ENCODE measurements at regions not wholly inside any gene's neighbourhood (a gene's known extent, or its start where the extent isn't known, plus 50 kb on each side); places are given as distances from the start of the nearest gene placed in this dataset.

DNA sequence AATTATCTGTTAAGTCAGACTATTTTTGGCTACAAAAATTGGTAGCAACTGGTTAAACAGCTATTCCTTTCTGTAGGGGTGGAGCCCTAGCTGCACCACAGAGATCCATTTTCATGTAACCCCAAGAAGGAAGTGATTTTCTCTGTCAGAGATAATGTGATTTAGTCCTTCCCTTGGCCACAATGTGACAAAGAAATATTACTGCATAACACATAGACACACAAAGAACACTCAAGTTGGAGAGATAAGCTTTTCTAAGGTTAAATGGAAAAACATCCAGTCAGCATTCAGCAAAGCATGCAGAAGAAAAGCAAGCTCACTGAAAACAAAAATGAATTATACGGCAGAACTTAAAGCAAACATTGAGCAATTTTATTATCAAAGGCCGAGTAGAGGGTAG, 227.8 kb upstream of the CDH9 start:
- no peak for TF ChIP-seq SPI1 (IDR thresholded peaks at IDR 0.05; ENCODE audit: borderline replicate concordance, low read depth)
- TF ChIP-seq, protein P1, sequence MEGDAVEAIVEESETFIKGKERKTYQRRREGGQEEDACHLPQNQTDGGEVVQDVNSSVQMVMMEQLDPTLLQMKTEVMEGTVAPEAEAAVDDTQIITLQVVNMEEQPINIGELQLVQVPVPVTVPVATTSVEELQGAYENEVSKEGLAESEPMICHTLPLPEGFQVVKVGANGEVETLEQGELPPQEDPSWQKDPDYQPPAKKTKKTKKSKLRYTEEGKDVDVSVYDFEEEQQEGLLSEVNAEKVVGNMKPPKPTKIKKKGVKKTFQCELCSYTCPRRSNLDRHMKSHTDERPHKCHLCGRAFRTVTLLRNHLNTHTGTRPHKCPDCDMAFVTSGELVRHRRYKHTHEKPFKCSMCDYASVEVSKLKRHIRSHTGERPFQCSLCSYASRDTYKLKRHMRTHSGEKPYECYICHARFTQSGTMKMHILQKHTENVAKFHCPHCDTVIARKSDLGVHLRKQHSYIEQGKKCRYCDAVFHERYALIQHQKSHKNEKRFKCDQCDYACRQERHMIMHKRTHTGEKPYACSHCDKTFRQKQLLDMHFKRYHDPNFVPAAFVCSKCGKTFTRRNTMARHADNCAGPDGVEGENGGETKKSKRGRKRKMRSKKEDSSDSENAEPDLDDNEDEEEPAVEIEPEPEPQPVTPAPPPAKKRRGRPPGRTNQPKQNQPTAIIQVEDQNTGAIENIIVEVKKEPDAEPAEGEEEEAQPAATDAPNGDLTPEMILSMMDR (IDR thresholded peaks at IDR 0.05; ENCODE audit: insufficient read depth, low read length) = no peak
- TF ChIP-seq, protein P2, sequence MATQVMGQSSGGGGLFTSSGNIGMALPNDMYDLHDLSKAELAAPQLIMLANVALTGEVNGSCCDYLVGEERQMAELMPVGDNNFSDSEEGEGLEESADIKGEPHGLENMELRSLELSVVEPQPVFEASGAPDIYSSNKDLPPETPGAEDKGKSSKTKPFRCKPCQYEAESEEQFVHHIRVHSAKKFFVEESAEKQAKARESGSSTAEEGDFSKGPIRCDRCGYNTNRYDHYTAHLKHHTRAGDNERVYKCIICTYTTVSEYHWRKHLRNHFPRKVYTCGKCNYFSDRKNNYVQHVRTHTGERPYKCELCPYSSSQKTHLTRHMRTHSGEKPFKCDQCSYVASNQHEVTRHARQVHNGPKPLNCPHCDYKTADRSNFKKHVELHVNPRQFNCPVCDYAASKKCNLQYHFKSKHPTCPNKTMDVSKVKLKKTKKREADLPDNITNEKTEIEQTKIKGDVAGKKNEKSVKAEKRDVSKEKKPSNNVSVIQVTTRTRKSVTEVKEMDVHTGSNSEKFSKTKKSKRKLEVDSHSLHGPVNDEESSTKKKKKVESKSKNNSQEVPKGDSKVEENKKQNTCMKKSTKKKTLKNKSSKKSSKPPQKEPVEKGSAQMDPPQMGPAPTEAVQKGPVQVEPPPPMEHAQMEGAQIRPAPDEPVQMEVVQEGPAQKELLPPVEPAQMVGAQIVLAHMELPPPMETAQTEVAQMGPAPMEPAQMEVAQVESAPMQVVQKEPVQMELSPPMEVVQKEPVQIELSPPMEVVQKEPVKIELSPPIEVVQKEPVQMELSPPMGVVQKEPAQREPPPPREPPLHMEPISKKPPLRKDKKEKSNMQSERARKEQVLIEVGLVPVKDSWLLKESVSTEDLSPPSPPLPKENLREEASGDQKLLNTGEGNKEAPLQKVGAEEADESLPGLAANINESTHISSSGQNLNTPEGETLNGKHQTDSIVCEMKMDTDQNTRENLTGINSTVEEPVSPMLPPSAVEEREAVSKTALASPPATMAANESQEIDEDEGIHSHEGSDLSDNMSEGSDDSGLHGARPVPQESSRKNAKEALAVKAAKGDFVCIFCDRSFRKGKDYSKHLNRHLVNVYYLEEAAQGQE (IDR thresholded peaks at IDR 0.05; ENCODE audit: insufficient replicate concordance, low read depth) = no peak
- DNase-seq (ENCODE audit: low read depth in 1 of 2, low spot score in 1 of 2) = no peak
- H3K27ac ChIP-seq (replicated peaks) = no peak overlapping the region

DNA sequence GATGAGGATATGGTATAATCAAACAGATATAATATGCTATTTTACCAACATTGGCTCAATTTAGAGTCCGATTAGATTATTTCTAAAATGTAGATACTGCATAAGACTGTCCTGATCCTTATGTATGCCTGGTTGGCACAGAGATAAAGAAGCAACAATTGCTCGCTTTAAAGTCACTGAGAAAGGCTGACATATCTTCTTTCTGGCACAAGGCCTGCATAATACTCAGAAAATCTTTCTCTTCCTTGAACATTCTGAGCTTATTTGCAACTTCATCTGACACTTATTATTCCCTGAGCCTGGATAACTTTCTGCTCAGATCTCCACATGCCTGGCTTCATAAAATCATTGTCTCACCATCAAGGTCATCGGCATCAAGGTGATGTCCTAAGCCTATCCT, 219.3 kb upstream of the CDH9 start:
- H3K4me3 ChIP-seq (replicated peaks; ENCODE audit: insufficient read depth, low read length) = no peak overlapping the region
- H3K27ac ChIP-seq (replicated peaks) = no peak overlapping the region
- H3K27me3 ChIP-seq (ENCODE audit: insufficient read depth, poor library complexity, severe bottlenecking) = no peaks in the 10 kb centered on the region
- TF ChIP-seq, protein P1 (IDR thresholded peaks at IDR 0.05; ENCODE audit: insufficient read depth, low read length) = no peak
- TF ChIP-seq POLR2AphosphoS5 (IDR thresholded peaks at IDR 0.05; ENCODE audit: low read depth) (no peak), SPI1 (IDR thresholded peaks at IDR 0.05; ENCODE audit: borderline replicate concordance, low read depth) (no peak), GABPA (IDR thresholded peaks at IDR 0.05; ENCODE audit: low read depth) (no peak)
- TF ChIP-seq, protein P2 (IDR thresholded peaks at IDR 0.05; ENCODE audit: insufficient replicate concordance, low read depth) = no peak
- no peak for DNase-seq (ENCODE audit: low read depth in 1 of 2, low spot score in 1 of 2)

More for the DNA sequence above, 227.8 kb upstream of the CDH9 start:
- Histone ChIP-seq H3K27me3 (ENCODE audit: insufficient read depth, poor library complexity, severe bottlenecking) (no peaks in the 10 kb centered on the region), H3K4me3 (replicated peaks; ENCODE audit: insufficient read depth, low read length) (no peak overlapping the region)

DNA sequence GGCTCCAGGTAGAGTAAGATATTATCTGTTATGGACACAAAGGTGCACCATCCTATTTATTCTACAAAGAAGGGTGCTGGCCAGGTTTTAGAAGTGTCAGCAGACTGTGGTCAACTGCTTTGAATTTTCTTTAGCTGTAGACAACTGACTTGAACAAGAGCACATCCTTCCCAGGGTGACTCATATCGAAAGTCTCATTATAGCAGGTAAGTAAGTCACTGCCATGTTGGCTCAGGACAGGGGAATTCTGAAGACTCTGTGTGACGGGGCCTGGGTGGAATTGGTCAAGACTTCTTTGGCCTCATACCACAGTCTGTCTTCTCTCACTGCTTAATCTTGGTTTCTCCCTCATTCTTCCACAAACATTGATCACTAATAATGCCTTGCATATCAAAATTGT, 214.5 kb upstream of the CDH9 start:
- no peak for TF ChIP-seq SPI1 (IDR thresholded peaks at IDR 0.05; ENCODE audit: borderline replicate concordance, low read depth)
- TF ChIP-seq, protein P2 (IDR thresholded peaks at IDR 0.05; ENCODE audit: insufficient replicate concordance, low read depth) = no peak
- DNase-seq (ENCODE audit: low read depth in 1 of 2, low spot score in 1 of 2) = no peak
- H3K27me3 ChIP-seq (ENCODE audit: insufficient read depth, poor library complexity, severe bottlenecking) = no peaks in the 10 kb centered on the region
- no peak overlapping the region for H3K4me3 ChIP-seq (replicated peaks; ENCODE audit: insufficient read depth, low read length)
- no peak overlapping the region for H3K27ac ChIP-seq (replicated peaks)

DNA sequence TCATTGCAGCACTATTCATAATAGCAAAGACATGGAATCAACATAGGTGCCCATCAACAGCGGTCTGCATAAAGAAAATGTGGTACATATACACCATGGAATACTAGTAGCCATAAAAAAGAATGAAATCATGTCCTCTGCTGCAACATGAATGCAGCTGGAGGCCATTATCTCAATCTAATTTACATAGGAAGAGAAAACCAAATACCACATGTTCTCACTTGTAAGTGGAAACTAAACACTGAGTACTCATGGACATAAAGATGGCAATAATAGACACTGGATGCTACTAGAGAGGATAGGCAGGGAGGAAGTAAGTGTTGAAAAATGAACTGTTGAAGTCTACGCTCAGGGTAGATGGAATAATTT, 203.9 kb upstream of the CDH9 start:
- H3K27ac ChIP-seq (replicated peaks) = no peak overlapping the region
- DNase-seq (ENCODE audit: low read depth in 1 of 2, low spot score in 1 of 2) = no peak
- TF ChIP-seq SPI1 (IDR thresholded peaks at IDR 0.05; ENCODE audit: borderline replicate concordance, low read depth) (no peak), GABPA (IDR thresholded peaks at IDR 0.05; ENCODE audit: low read depth) (no peak)
- TF ChIP-seq, protein P1 (IDR thresholded peaks at IDR 0.05; ENCODE audit: insufficient read depth, low read length) = no peak
- TF ChIP-seq, protein P2 (IDR thresholded peaks at IDR 0.05; ENCODE audit: insufficient replicate concordance, low read depth) = no peak
- H3K27me3 ChIP-seq (ENCODE audit: insufficient read depth, poor library complexity, severe bottlenecking) = no peaks in the 10 kb centered on the region
- no peak overlapping the region for H3K4me3 ChIP-seq (replicated peaks; ENCODE audit: insufficient read depth, low read length)

Measured in HL-60 (cell line).